Fibroblast of the aortic adventitia (primary cell): ENCODE measurements at regions not wholly inside any gene's neighbourhood (a gene's known extent, or its start where the extent isn't known, plus 50 kb on each side); places are given as distances from the start of the nearest gene placed in this dataset.
"Not testable (repeated sequence)": the region's sequence is repeated elsewhere in the genome, so short reads cannot be mapped to it uniquely, and the experiment has no call there.

Source experiments
- DNase-seq: peaks from one replicate; pipeline ENCODE4 v3.0.0-alpha.2; 2010; ENCODE audit warnings: low read depth
- H3K4me3 ChIP-seq: 2 replicates; pipeline ENCODE4 v1.5.1; 2011; ENCODE audit warnings: low read depth, mild to moderate bottlenecking, control low read depth, low read length, moderate library complexity
- TF ChIP-seq, protein P1 (sequence below): IDR thresholded peaks from 2 replicates; pipeline ENCODE4 v1.5.1; 2011; ENCODE audit warnings: mild to moderate bottlenecking, low read length, control low read depth, inconsistent platforms; ENCODE audit not compliant: insufficient read depth

DNA sequence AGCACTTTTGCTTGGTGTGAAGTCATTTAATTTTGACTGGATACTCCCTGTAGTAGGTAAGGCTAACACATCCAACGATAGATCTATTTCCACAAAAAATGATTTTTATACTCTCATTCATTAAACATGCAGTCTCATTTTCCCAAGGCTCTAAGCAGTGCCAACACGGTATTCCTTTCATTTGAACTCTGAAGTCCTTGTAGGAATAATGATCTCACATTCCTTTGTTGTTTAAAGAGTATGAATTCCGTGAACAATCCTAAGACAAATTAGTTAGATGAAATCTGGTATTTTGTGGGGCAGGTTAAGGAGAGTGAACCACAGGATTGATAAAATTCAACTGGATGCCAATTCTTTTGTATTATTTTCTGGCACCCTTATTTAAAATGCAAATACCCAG lies 66.6 kb downstream of the LACC1 start:
- TF ChIP-seq, protein P1, sequence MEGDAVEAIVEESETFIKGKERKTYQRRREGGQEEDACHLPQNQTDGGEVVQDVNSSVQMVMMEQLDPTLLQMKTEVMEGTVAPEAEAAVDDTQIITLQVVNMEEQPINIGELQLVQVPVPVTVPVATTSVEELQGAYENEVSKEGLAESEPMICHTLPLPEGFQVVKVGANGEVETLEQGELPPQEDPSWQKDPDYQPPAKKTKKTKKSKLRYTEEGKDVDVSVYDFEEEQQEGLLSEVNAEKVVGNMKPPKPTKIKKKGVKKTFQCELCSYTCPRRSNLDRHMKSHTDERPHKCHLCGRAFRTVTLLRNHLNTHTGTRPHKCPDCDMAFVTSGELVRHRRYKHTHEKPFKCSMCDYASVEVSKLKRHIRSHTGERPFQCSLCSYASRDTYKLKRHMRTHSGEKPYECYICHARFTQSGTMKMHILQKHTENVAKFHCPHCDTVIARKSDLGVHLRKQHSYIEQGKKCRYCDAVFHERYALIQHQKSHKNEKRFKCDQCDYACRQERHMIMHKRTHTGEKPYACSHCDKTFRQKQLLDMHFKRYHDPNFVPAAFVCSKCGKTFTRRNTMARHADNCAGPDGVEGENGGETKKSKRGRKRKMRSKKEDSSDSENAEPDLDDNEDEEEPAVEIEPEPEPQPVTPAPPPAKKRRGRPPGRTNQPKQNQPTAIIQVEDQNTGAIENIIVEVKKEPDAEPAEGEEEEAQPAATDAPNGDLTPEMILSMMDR: no peak
- DNase-seq: no peak
- no peak overlapping the region for H3K4me3 ChIP-seq

DNA sequence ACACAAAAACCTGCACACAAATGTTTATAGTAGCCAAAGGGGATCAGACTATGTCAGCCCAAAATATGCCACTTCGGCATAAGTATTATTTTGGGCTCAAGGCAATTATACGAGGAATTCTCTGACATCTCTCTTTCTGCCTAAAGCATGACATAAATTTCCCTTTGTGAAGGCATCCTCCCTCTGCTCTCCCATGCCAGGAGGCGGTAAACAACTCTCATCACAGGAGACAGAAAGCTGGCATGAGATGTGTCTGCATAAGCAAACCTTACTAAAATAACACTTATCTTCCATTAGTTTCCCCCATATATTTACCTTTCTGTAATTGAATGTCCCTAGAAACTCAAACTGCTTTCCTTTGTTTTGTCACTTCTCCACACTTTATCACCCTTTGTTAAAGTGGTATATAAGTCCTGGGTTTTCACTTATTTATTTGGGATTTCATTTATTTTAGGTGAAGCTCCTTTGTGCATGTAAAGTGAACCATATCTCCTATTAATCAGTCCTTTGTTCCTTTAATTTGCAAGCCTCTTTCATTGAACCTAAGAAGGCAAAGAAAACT lies 68.3 kb downstream of the LACC1 start:
- no peak overlapping the region for H3K4me3 ChIP-seq
- no peak for DNase-seq
- TF ChIP-seq, protein P1: no peak

DNA sequence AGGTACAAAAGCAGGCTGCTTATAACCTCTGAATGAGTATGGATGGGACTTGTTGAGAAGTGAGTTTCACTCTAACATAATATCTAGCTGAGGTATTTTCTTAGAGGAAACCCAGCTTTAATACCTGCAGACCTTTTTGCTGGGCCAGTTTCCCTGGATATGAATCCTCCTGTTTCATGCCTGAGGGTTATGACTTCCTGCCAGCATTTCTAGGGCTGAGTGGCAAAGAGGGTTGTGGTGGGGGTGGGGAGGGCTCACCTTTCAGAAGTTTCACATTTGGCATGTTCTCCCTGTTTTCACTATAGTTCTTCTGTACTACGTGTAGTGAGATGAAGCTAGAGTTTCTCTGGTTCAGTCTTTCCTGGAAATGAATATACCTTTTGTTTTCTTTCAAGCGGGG lies 73.7 kb downstream of the LACC1 start:
- DNase-seq: no peak
- no peak overlapping the region for H3K4me3 ChIP-seq
- TF ChIP-seq, protein P1: no peak

DNA sequence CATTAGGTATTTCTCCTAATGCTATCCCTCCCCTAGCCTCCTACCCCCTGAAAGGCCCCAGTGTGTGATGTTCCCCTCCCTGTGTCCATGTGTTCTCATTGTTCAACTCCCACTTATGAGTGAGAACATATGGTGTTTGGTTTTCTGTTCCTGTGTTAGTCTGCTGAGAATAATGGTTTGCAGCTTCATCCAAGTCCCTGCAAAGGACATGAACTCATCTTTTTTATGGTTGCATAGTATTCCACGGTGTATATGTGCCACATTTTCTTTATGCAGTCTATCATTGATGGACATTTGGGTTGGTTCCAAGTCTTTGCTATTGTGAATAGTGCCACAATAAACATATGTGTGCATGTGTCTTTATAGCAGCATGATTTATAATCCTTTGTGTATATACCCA lies 77.3 kb downstream of the LACC1 start:
- DNase-seq, H3K4me3 ChIP-seq: not testable (repeated sequence)

DNA sequence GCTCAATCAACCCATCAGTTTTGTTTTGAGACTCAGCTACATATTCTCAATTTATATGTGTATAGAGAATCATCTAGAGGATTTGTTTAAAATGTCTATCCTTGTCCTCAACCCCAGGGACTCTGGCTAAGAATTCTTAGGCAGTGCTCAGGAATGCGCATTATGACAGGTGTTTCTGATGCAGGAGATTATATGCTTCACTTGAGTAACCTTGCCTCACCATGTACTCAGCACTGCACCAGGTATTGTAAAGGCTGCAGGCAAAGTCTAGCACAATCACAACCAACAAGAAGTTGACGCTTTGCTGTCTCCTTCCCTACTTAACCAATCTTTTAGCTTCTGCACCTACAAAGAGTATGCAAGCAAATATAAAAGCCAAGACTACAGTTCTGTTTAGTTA lies 79.6 kb downstream of the LACC1 start:
- no peak for DNase-seq

DNA sequence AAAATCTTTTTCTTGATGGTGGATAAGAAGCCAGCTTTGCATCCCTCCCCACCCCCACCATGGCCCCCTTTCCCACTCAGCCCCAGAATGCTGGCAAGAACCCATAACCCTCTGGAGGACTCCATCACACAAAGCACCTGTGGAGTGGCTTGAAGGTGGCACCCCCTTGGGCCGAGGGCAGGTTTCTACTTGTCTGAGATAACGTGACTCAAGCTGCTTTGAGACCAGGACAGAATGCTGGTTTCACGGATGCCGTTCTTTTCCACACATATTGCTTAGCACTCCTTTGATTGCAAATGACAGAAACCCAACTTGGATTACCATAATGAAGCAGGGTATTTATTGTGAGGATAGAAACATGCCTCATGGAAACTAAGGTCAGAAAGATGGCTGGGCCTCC lies 82.2 kb downstream of the LACC1 start:
- TF ChIP-seq, protein P1: no peak
- H3K4me3 ChIP-seq: no peak overlapping the region

More for the DNA sequence above, 79.6 kb downstream of the LACC1 start:
- TF ChIP-seq, protein P1: no peak
- no peak overlapping the region for H3K4me3 ChIP-seq

DNA sequence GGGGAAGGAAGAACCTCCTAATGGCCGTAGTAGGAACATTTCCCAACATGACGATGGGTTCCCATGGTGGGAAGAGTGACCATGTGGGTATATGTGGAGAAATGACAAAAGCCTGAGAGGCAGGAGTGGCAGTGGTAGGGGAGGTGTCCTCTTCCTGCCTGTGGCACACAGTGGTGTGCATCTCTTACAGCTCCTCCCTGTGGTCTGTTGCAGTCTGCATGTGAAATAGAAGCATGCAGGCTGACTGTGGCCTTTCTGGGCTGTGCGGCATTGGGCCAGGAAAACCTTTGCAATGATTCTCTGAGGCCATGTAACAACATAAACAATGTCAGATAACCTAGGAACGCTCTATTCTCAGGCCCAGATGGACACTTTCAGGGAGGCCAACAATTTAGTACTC lies 84.0 kb downstream of the LACC1 start:
- TF ChIP-seq, protein P1: no peak
- DNase-seq: no peak
- H3K4me3 ChIP-seq: no peak overlapping the region

More for the DNA sequence above, 82.2 kb downstream of the LACC1 start:
- no peak for DNase-seq
